ENCODE measurements at regions not wholly inside any gene's neighbourhood (a gene's known extent, or its start where the extent isn't known, plus 50 kb on each side); places are given as distances from the start of the nearest gene placed in this dataset.

- Histone ChIP-seq H3K36me3 (ENCODE audit: insufficient read depth, low read length) (no peaks in the 10 kb centered on the region), H4K20me1 (ENCODE audit: insufficient read depth) (no peaks in the 10 kb centered on the region)
- TF ChIP-seq REST (IDR thresholded peaks at IDR 0.05; ENCODE audit: borderline replicate concordance) (no peak), EZH2 (IDR thresholded peaks at IDR 0.05; ENCODE audit: borderline replicate concordance, insufficient read depth, low read length, poor library complexity, severe bottlenecking) (no peak), POLR2AphosphoS5 (IDR thresholded peaks at IDR 0.05) (no peak)
- TF ChIP-seq, protein P1, sequence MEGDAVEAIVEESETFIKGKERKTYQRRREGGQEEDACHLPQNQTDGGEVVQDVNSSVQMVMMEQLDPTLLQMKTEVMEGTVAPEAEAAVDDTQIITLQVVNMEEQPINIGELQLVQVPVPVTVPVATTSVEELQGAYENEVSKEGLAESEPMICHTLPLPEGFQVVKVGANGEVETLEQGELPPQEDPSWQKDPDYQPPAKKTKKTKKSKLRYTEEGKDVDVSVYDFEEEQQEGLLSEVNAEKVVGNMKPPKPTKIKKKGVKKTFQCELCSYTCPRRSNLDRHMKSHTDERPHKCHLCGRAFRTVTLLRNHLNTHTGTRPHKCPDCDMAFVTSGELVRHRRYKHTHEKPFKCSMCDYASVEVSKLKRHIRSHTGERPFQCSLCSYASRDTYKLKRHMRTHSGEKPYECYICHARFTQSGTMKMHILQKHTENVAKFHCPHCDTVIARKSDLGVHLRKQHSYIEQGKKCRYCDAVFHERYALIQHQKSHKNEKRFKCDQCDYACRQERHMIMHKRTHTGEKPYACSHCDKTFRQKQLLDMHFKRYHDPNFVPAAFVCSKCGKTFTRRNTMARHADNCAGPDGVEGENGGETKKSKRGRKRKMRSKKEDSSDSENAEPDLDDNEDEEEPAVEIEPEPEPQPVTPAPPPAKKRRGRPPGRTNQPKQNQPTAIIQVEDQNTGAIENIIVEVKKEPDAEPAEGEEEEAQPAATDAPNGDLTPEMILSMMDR (IDR thresholded peaks at IDR 0.05; ENCODE audit: poor library complexity, severe bottlenecking), result no peak
These were observed 1374.2 kb upstream of the ALCAM start for GRCh38 chr3:103992469-103992868.

DNA sequence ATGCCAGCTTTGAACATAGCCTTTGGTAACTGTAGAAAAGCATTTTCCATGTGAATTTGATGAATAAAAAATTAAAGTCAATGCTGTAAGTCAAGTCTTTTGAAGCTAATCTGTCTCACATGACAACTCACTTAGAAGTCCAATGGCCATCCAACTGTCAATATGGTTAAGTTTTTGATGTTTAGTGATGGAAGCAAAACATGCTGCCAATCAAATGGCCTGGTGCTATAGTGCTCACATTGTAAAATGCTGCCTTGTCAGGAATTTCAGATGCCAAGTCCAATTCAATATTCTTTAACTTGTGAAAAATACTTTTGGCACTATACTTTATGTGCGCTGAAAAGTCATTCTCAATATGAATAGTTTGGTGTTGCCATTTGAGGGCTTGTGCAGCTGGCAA, 1361.8 kb upstream of the ALCAM start:
- Histone ChIP-seq H3K4me3 (ENCODE audit: low read length) (no peak overlapping the region), H3K27me3 (ENCODE audit: insufficient read depth, low read depth, low read length) (no peaks in the 10 kb centered on the region), H3K9ac (ENCODE audit: low read length) (no peak overlapping the region), H3K79me2 (replicated peaks; ENCODE audit: insufficient read depth, low read length) (no peaks in the 10 kb centered on the region), H3K9me3 (ENCODE audit: low read length) (no peaks in the 10 kb centered on the region), H3F3A (ENCODE audit: insufficient read depth, low read length, poor library complexity, severe bottlenecking) (no peaks in the 10 kb centered on the region), H3K9me2 (ENCODE audit: insufficient read depth, low read length) (no peaks in the 10 kb centered on the region), H3K27ac (ENCODE audit: low read length) (no peak overlapping the region), H4K20me1 (ENCODE audit: insufficient read depth) (no peaks in the 10 kb centered on the region), H2AFZ (ENCODE audit: low read depth, low read length) (no peak overlapping the region), H3K36me3 (ENCODE audit: insufficient read depth, low read length) (no peaks in the 10 kb centered on the region), H3K4me2 (ENCODE audit: low read length) (no peak overlapping the region)
- TF ChIP-seq RAD21 (conservative IDR thresholded peaks at IDR 0.05) (no peak), POLR2AphosphoS5 (IDR thresholded peaks at IDR 0.05) (no peak), REST (IDR thresholded peaks at IDR 0.05; ENCODE audit: borderline replicate concordance) (no peak), EZH2 (IDR thresholded peaks at IDR 0.05; ENCODE audit: borderline replicate concordance, insufficient read depth, low read length, poor library complexity, severe bottlenecking) (no peak), TAF1 (IDR thresholded peaks at IDR 0.05; ENCODE audit: low read depth) (no peak), EP300 (conservative IDR thresholded peaks at IDR 0.05; ENCODE audit: poor library complexity, severe bottlenecking) (no peak), MXI1 (conservative IDR thresholded peaks at IDR 0.05; ENCODE audit: poor library complexity, severe bottlenecking) (no peak), SMC3 (conservative IDR thresholded peaks at IDR 0.05; ENCODE audit: poor library complexity) (no peak)
- TF ChIP-seq, protein P1 (IDR thresholded peaks at IDR 0.05; ENCODE audit: poor library complexity, severe bottlenecking), result no peak

More at GRCh38 chr3:103992469-103992868, 1374.2 kb upstream of the ALCAM start:
- no peaks in the 10 kb centered on the region for H3K9me2 ChIP-seq (ENCODE audit: insufficient read depth, low read length)
- no peak overlapping the region for H3K27ac ChIP-seq (ENCODE audit: low read length)
- H2AFZ ChIP-seq (ENCODE audit: low read depth, low read length), result no peak overlapping the region
- no peaks in the 10 kb centered on the region for H3K79me2 ChIP-seq (replicated peaks; ENCODE audit: insufficient read depth, low read length)
- H3K9me3 ChIP-seq (ENCODE audit: low read length), result no peaks in the 10 kb centered on the region
- no peaks in the 10 kb centered on the region for H3K27me3 ChIP-seq (ENCODE audit: insufficient read depth, low read depth, low read length)
- no peak overlapping the region for H3K9ac ChIP-seq (ENCODE audit: low read length)
- no peak overlapping the region for H3K4me2 ChIP-seq (ENCODE audit: low read length)
- H3F3A ChIP-seq (ENCODE audit: insufficient read depth, low read length, poor library complexity, severe bottlenecking), result no peaks in the 10 kb centered on the region
- H3K4me3 ChIP-seq (ENCODE audit: low read length), result no peak overlapping the region
